Neural cell (in vitro differentiated cells): ENCODE measurements at regions not wholly inside any gene's neighbourhood (a gene's known extent, or its start where the extent isn't known, plus 50 kb on each side); places are given as distances from the start of the nearest gene placed in this dataset.

ENCODE experiments used
- H2AFZ ChIP-seq: fragments of 200-600, 300-800 bp; sonication (generic), shearing (Covaris generic); 2 replicates; pipeline ENCODE4 v1.6.0; 2014; ENCODE audit warnings: low read depth, mild to moderate bottlenecking, antibody characterized with exemption, low read length, moderate library complexity
- H3F3A ChIP-seq: fragments of 200-600 bp; shearing (Covaris generic); 2 replicates; pipeline ENCODE4 v1.6.1; 2016; ENCODE audit warnings: mild to moderate bottlenecking, moderate library complexity, mixed read lengths, antibody characterized with exemption, low read length; ENCODE audit not compliant: insufficient read depth, poor library complexity, severe bottlenecking
- H3K27ac ChIP-seq: fragments of 200-600, 300-800 bp; sonication (generic), shearing (Covaris generic); 2 replicates; pipeline ENCODE4 v1.5.1; 2014; ENCODE audit warnings: mild to moderate bottlenecking, low read length, moderate library complexity
- H3K27me3 ChIP-seq: fragments of 300-800, 200-600 bp; sonication (generic), shearing (Covaris generic); 2 replicates; pipeline ENCODE4 v1.6.0; 2014; ENCODE audit warnings: mild to moderate bottlenecking, low read depth, low read length, moderate library complexity; ENCODE audit not compliant: insufficient read depth
- H3K36me3 ChIP-seq: fragments of 300-800, 200-600 bp; sonication (generic), shearing (Covaris generic); 2 replicates; pipeline ENCODE4 v1.5.1; 2014; ENCODE audit warnings: mild to moderate bottlenecking, antibody characterized with exemption, low read length, moderate library complexity; ENCODE audit not compliant: insufficient read depth
- H3K4me2 ChIP-seq: fragments of 300-800, 200-600 bp; sonication (generic), shearing (Covaris generic); 2 replicates; pipeline ENCODE4 v1.6.0; 2014; ENCODE audit warnings: mild to moderate bottlenecking, low read length
- H3K4me3 ChIP-seq: fragments of 300-800, 200-600 bp; sonication (generic), shearing (Covaris generic); 2 replicates; pipeline ENCODE4 v1.5.1; 2014; ENCODE audit warnings: mild to moderate bottlenecking, low read length, moderate library complexity
- H3K79me2 ChIP-seq: fragments of 200-600 bp; shearing (Covaris generic); replicated peaks from 2 replicates; pipeline ENCODE4 v1.6.0; 2014; ENCODE audit warnings: mild to moderate bottlenecking, low read length, moderate library complexity; ENCODE audit not compliant: insufficient read depth
- H3K9ac ChIP-seq: fragments of 300-800, 200-600 bp; sonication (generic), shearing (Covaris generic); 2 replicates; pipeline ENCODE4 v1.6.1; 2016; ENCODE audit warnings: mild to moderate bottlenecking, low read length, mixed read lengths
- H3K9me2 ChIP-seq: fragments of 200-600 bp; shearing (Covaris generic); 2 replicates; pipeline ENCODE4 v1.6.1; 2016; ENCODE audit warnings: mild to moderate bottlenecking, low read length, mixed read lengths; ENCODE audit not compliant: insufficient read depth
- H3K9me3 ChIP-seq: fragments of 200-600, 300-800 bp; sonication (generic), shearing (Covaris generic); 2 replicates; pipeline ENCODE4 v1.6.1; 2016; ENCODE audit warnings: mild to moderate bottlenecking, mixed run types, low read length, moderate library complexity, mixed read lengths
- H4K20me1 ChIP-seq: fragments of 200-600 bp; shearing (Covaris generic); 2 replicates; pipeline ENCODE4 v1.6.1; 2016; ENCODE audit warnings: mild to moderate bottlenecking, mixed run types; ENCODE audit not compliant: insufficient read depth
- EP300 ChIP-seq: fragments of 450-650 bp; conservative IDR thresholded peaks from 2 replicates; pipeline ENCODE4 v1.6.1; 2014; ENCODE audit warnings: antibody characterized with exemption, mild to moderate bottlenecking, moderate library complexity; ENCODE audit not compliant: poor library complexity, severe bottlenecking
- EZH2 ChIP-seq: fragments of 200-600, 300-800 bp; shearing (Covaris generic), sonication (generic); IDR thresholded peaks from 2 replicates; pipeline ENCODE4 v1.6.1; 2014; ENCODE audit warnings: antibody characterized with exemption, low read length, borderline replicate concordance, mild to moderate bottlenecking; ENCODE audit not compliant: insufficient read depth, poor library complexity, severe bottlenecking
- MXI1 ChIP-seq: fragments of 450-650 bp; conservative IDR thresholded peaks from 2 replicates; pipeline ENCODE4 v1.6.1; 2014; ENCODE audit warnings: antibody characterized with exemption, mild to moderate bottlenecking; ENCODE audit not compliant: poor library complexity, severe bottlenecking
- POLR2AphosphoS5 ChIP-seq: IDR thresholded peaks from 2 replicates; pipeline ENCODE4 v1.6.1; 2012
- RAD21 ChIP-seq: fragments of 450-650 bp; conservative IDR thresholded peaks from 2 replicates; pipeline ENCODE4 v1.6.1; 2014; ENCODE audit warnings: antibody characterized with exemption, mild to moderate bottlenecking, moderate library complexity
- SMC3 ChIP-seq: fragments of 450-650 bp; conservative IDR thresholded peaks from 2 replicates; pipeline ENCODE4 v1.6.1; 2014; ENCODE audit warnings: antibody characterized with exemption, mild to moderate bottlenecking, moderate library complexity; ENCODE audit not compliant: poor library complexity
- TAF1 ChIP-seq: IDR thresholded peaks from 2 replicates; pipeline ENCODE4 v1.6.1; 2012; ENCODE audit warnings: low read depth
- TF ChIP-seq, protein P1 (sequence below): fragments of 450-650 bp; IDR thresholded peaks from 2 replicates; pipeline ENCODE4 v1.5.1; 2014; ENCODE audit warnings: antibody characterized with exemption, mild to moderate bottlenecking, moderate library complexity; ENCODE audit not compliant: poor library complexity, severe bottlenecking
- TF ChIP-seq, protein P2 (sequence below): IDR thresholded peaks from 2 replicates; pipeline ENCODE4 v1.6.1; 2012; ENCODE audit warnings: borderline replicate concordance

DNA sequence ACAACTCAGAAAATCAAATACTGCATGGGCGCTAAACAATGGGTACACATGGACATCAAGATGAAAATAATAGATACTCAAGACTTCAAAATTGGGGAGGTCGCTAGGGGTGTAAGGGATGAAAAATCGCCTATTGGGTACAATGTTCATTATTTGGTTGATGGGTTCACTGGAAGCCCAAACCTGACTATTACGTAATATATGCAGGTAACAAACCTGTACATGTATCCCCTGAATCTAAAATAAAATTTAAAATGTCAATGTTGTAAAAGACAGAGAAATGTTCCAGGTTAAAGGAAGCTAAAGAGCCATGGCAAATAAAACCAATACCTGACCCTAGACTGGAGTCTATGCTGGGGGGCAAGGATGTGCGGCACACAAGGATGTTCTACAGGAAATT is 80.4 kb upstream of the CCBE1 start:
- Histone ChIP-seq H3K36me3 (no peaks in the 10 kb centered on the region), H3F3A (no peaks in the 10 kb centered on the region), H3K9me2 (no peaks in the 10 kb centered on the region), H4K20me1 (no peaks in the 10 kb centered on the region), H3K4me2 (no peak overlapping the region), H3K4me3 (no peak overlapping the region), H3K27me3 (no peaks in the 10 kb centered on the region), H3K9ac (no peak overlapping the region), H3K79me2 (no peaks in the 10 kb centered on the region), H3K27ac (no peak overlapping the region), H2AFZ (no peak overlapping the region), H3K9me3 (no peaks in the 10 kb centered on the region)
- TF ChIP-seq SMC3 (no peak), EZH2 (no peak), MXI1 (no peak), POLR2AphosphoS5 (no peak), TAF1 (no peak), RAD21 (no peak), EP300 (no peak)
- TF ChIP-seq, protein P1, sequence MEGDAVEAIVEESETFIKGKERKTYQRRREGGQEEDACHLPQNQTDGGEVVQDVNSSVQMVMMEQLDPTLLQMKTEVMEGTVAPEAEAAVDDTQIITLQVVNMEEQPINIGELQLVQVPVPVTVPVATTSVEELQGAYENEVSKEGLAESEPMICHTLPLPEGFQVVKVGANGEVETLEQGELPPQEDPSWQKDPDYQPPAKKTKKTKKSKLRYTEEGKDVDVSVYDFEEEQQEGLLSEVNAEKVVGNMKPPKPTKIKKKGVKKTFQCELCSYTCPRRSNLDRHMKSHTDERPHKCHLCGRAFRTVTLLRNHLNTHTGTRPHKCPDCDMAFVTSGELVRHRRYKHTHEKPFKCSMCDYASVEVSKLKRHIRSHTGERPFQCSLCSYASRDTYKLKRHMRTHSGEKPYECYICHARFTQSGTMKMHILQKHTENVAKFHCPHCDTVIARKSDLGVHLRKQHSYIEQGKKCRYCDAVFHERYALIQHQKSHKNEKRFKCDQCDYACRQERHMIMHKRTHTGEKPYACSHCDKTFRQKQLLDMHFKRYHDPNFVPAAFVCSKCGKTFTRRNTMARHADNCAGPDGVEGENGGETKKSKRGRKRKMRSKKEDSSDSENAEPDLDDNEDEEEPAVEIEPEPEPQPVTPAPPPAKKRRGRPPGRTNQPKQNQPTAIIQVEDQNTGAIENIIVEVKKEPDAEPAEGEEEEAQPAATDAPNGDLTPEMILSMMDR: no peak
- TF ChIP-seq, protein P2, sequence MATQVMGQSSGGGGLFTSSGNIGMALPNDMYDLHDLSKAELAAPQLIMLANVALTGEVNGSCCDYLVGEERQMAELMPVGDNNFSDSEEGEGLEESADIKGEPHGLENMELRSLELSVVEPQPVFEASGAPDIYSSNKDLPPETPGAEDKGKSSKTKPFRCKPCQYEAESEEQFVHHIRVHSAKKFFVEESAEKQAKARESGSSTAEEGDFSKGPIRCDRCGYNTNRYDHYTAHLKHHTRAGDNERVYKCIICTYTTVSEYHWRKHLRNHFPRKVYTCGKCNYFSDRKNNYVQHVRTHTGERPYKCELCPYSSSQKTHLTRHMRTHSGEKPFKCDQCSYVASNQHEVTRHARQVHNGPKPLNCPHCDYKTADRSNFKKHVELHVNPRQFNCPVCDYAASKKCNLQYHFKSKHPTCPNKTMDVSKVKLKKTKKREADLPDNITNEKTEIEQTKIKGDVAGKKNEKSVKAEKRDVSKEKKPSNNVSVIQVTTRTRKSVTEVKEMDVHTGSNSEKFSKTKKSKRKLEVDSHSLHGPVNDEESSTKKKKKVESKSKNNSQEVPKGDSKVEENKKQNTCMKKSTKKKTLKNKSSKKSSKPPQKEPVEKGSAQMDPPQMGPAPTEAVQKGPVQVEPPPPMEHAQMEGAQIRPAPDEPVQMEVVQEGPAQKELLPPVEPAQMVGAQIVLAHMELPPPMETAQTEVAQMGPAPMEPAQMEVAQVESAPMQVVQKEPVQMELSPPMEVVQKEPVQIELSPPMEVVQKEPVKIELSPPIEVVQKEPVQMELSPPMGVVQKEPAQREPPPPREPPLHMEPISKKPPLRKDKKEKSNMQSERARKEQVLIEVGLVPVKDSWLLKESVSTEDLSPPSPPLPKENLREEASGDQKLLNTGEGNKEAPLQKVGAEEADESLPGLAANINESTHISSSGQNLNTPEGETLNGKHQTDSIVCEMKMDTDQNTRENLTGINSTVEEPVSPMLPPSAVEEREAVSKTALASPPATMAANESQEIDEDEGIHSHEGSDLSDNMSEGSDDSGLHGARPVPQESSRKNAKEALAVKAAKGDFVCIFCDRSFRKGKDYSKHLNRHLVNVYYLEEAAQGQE: no peak

- H4K20me1 ChIP-seq: no peaks in the 10 kb centered on the region
- no peak overlapping the region for H3K4me3 ChIP-seq
- H3F3A ChIP-seq: no peaks in the 10 kb centered on the region
- no peaks in the 10 kb centered on the region for H3K27me3 ChIP-seq
- no peaks in the 10 kb centered on the region for H3K9me3 ChIP-seq
- H3K9me2 ChIP-seq: no peaks in the 10 kb centered on the region
- no peak overlapping the region for H3K9ac ChIP-seq
- H3K4me2 ChIP-seq: no peak overlapping the region
- H3K79me2 ChIP-seq: no peaks in the 10 kb centered on the region
- no peak overlapping the region for H2AFZ ChIP-seq
- no peaks in the 10 kb centered on the region for H3K36me3 ChIP-seq
- H3K27ac ChIP-seq: no peak overlapping the region
- TF ChIP-seq POLR2AphosphoS5 (no peak), EP300 (no peak), MXI1 (no peak), EZH2 (no peak), RAD21 (no peak), TAF1 (no peak), SMC3 (no peak)
- TF ChIP-seq, protein P2: no peak
- TF ChIP-seq, protein P1: no peak
Measured at GRCh38 chr18:59769129-59769865, 72.1 kb upstream of the CCBE1 start.
